Gastrocnemius medialis (tissue), 4 donors: ENCODE measurements at regions not wholly inside any gene's neighbourhood (a gene's known extent, or its start where the extent isn't known, plus 50 kb on each side); places are given as distances from the start of the nearest gene placed in this dataset.

ENCODE experiments used
- POLR2A ChIP-seq, 2 donors: fragments of 450-650 bp; IDR thresholded peaks; one replicate each; pipeline ENCODE4 v1.6.1; 2017; ENCODE audit warnings: antibody characterized with exemption in 2 of 2, mild to moderate bottlenecking in 2 of 2, moderate library complexity in 2 of 2
- TF ChIP-seq, protein P1 (sequence below), 5 experiments: fragments of 450-650 bp in 3 of 5; fragments of 200-600 bp in 2 of 5; sonication (generic) in 2 of 5; IDR thresholded peaks in 4 of 5; conservative IDR thresholded peaks in 1 of 5; 1 replicate in 4 of 5; 2 replicates in 1 of 5; pipeline ENCODE4 v1.5.1; 2016 to 2019; ENCODE audit warnings: antibody characterized with exemption in 5 of 5, mild to moderate bottlenecking in 3 of 5, moderate library complexity in 3 of 5

DNA sequence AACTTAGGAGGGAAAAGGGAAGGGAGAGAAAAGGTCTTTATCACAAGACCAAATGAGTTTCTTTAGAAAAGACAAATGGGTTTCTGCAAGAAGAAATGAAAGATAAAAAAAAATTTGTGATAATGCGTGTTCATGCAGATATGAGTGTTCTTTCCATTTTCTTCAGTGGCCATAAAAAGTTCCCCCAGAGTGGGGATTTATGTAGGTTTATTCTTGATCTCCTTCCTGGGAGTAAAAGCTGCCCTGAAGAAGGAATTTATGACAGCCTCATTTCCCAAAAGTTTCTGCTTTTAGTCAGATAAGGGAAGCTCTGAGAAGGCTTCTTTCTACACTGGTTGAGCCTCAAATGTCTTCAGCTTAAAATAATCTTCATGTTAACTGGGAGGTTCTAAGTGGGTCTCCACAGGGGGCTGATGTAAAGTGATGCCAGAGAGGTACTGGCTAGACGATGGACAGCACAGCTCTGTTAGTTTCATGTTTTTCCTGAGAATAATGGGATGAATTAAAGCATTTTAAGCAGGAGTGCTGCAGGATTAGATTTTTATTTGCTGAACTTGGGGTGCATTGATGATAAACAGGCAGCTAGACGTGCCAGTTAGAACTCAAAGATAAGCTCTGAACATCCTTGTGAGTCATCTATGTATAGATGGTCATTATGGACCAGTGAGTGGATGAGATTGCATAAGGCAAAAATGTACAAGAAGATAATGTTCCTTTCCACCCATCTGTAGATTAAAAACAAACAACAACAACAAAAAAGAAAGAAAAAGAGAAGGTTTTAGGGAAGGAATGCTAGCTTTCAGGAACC is 65.6 kb upstream of the EPCAM start:
- TF ChIP-seq, protein P1, sequence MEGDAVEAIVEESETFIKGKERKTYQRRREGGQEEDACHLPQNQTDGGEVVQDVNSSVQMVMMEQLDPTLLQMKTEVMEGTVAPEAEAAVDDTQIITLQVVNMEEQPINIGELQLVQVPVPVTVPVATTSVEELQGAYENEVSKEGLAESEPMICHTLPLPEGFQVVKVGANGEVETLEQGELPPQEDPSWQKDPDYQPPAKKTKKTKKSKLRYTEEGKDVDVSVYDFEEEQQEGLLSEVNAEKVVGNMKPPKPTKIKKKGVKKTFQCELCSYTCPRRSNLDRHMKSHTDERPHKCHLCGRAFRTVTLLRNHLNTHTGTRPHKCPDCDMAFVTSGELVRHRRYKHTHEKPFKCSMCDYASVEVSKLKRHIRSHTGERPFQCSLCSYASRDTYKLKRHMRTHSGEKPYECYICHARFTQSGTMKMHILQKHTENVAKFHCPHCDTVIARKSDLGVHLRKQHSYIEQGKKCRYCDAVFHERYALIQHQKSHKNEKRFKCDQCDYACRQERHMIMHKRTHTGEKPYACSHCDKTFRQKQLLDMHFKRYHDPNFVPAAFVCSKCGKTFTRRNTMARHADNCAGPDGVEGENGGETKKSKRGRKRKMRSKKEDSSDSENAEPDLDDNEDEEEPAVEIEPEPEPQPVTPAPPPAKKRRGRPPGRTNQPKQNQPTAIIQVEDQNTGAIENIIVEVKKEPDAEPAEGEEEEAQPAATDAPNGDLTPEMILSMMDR (IDR thresholded peaks at IDR 0.05 in 4 of 5, conservative IDR thresholded peaks at IDR 0.05 in 1 of 5): no peak
- no peak for TF ChIP-seq POLR2A (IDR thresholded peaks at IDR 0.05)
